H9 (cell line): ENCODE measurements at regions not wholly inside any gene's neighbourhood (a gene's known extent, or its start where the extent isn't known, plus 50 kb on each side); places are given as distances from the start of the nearest gene placed in this dataset.

Experiments
- DNase-seq: peaks from one replicate; pipeline ENCODE4 v3.0.0-alpha.2; 2017
- H2AFZ ChIP-seq: one replicate; pipeline ENCODE4 v1.6.1; 2013; ENCODE audit warnings: mild to moderate bottlenecking, low read length, control low read depth, moderate library complexity
- H2AK5ac ChIP-seq: 2 replicates; pipeline ENCODE4 v1.6.1; 2013; ENCODE audit warnings: low read length, control low read depth, mixed read lengths; ENCODE audit not compliant: insufficient read length
- H2BK120ac ChIP-seq: one replicate; pipeline ENCODE4 v1.6.1; 2013; ENCODE audit warnings: low read depth, mild to moderate bottlenecking, low read length, control low read depth, inconsistent platforms; ENCODE audit not compliant: poor library complexity, severe bottlenecking
- H2BK12ac ChIP-seq: 2 replicates; pipeline ENCODE4 v1.6.1; 2013; ENCODE audit warnings: low read length, control low read depth, mixed read lengths, low read depth; ENCODE audit not compliant: insufficient read length
- H2BK15ac ChIP-seq: 2 replicates; pipeline ENCODE4 v1.6.1; 2013; ENCODE audit warnings: low read depth, low read length, control low read depth
- H2BK20ac ChIP-seq: one replicate; pipeline ENCODE4 v1.6.1; 2013; ENCODE audit warnings: low read depth, mild to moderate bottlenecking, low read length, control low read depth, inconsistent platforms; ENCODE audit not compliant: poor library complexity, severe bottlenecking
- H2BK5ac ChIP-seq: 2 replicates; pipeline ENCODE4 v1.6.1; 2013; ENCODE audit warnings: low read length, control low read depth, mixed read lengths; ENCODE audit not compliant: insufficient read length
- H3K14ac ChIP-seq: 2 replicates; pipeline ENCODE4 v1.6.1; 2013; ENCODE audit warnings: low read length, control low read depth; ENCODE audit not compliant: insufficient read depth
- H3K18ac ChIP-seq: 2 replicates; pipeline ENCODE4 v1.6.1; 2013; ENCODE audit warnings: low read depth, mild to moderate bottlenecking, mixed read lengths, low read length, control low read depth; ENCODE audit not compliant: insufficient read length
- H3K23ac ChIP-seq: 2 replicates; pipeline ENCODE4 v1.6.1; 2013; ENCODE audit warnings: low read length, control low read depth, mixed read lengths, low read depth; ENCODE audit not compliant: insufficient read length
- H3K23me2 ChIP-seq: 2 replicates; pipeline ENCODE4 v1.6.1; 2013; ENCODE audit warnings: low read depth, mild to moderate bottlenecking, mixed read lengths, low read length, control low read depth; ENCODE audit not compliant: insufficient read length, poor library complexity, severe bottlenecking
- H3K27ac ChIP-seq: 2 replicates; pipeline ENCODE4 v1.5.1; 2013; ENCODE audit warnings: low read length, control low read depth, mixed read lengths, low read depth; ENCODE audit not compliant: insufficient read length
- H3K27me3 ChIP-seq: 2 replicates; pipeline ENCODE4 v1.6.1; 2013; ENCODE audit warnings: low read length, control low read depth, inconsistent platforms; ENCODE audit not compliant: insufficient read depth
- H3K4ac ChIP-seq: 2 replicates; pipeline ENCODE4 v1.6.1; 2013; ENCODE audit warnings: low read depth, mild to moderate bottlenecking, control low read depth, inconsistent platforms, low read length, moderate library complexity
- H3K4me1 ChIP-seq: 2 replicates; pipeline ENCODE4 v1.6.1; 2013; ENCODE audit warnings: low read length, control low read depth, inconsistent platforms; ENCODE audit not compliant: insufficient read depth
- H3K4me2 ChIP-seq: 2 replicates; pipeline ENCODE4 v1.6.1; 2013; ENCODE audit warnings: low read length, control low read depth, mixed read lengths; ENCODE audit not compliant: insufficient read length, insufficient read depth
- H3K56ac ChIP-seq: 2 replicates; pipeline ENCODE4 v1.6.1; 2013; ENCODE audit warnings: low read depth, mild to moderate bottlenecking, mixed read lengths, low read length, control low read depth; ENCODE audit not compliant: insufficient read length
- H3K79me1 ChIP-seq: 2 replicates; pipeline ENCODE4 v1.6.1; 2013; ENCODE audit warnings: low read depth, mild to moderate bottlenecking, moderate library complexity, low read length, control low read depth, inconsistent platforms; ENCODE audit not compliant: insufficient read depth, poor library complexity, severe bottlenecking
- H3K79me2 ChIP-seq: 2 replicates; pipeline ENCODE4 v1.6.1; 2013; ENCODE audit warnings: low read length, control low read depth, inconsistent platforms; ENCODE audit not compliant: insufficient read depth
- H3K9ac ChIP-seq: 2 replicates; pipeline ENCODE4 v1.6.1; 2013; ENCODE audit warnings: low read length, control low read depth, mixed read lengths; ENCODE audit not compliant: insufficient read length; ENCODE audit errors: extremely low read depth
- H3K9me3 ChIP-seq: one replicate; pipeline ENCODE4 v1.6.1; 2013; ENCODE audit warnings: low read depth, low read length, inconsistent platforms; ENCODE audit not compliant: control insufficient read depth
- H3T11ph ChIP-seq: one replicate; pipeline ENCODE4 v1.6.1; 2013; ENCODE audit warnings: mild to moderate bottlenecking, low read length, control low read depth, inconsistent platforms
- H4K20me1 ChIP-seq: one replicate; pipeline ENCODE4 v1.6.1; 2013; ENCODE audit not compliant: control insufficient read depth, insufficient read length, insufficient read depth
- H4K5ac ChIP-seq: 2 replicates; pipeline ENCODE4 v1.6.1; 2013; ENCODE audit warnings: low read depth, mild to moderate bottlenecking, mixed read lengths, low read length, control low read depth; ENCODE audit not compliant: insufficient read length
- H4K8ac ChIP-seq: replicated peaks from 2 replicates; pipeline ENCODE4 v1.6.1; 2013; ENCODE audit warnings: low read length, control low read depth, mixed read lengths, low read depth; ENCODE audit not compliant: insufficient read length
- H4K91ac ChIP-seq: 2 replicates; pipeline ENCODE4 v1.6.1; 2013; ENCODE audit warnings: low read depth, mild to moderate bottlenecking, moderate library complexity, mixed read lengths, low read length, control low read depth; ENCODE audit not compliant: insufficient read length
- H3K27ac Mint-ChIP-seq, 3 experiments: 2 replicates in 2 of 3; 3 replicates in 1 of 3; pipeline ENCODE4 v1.8.0; 2020 to 2021; ENCODE audit warnings: mixed read lengths in 3 of 3, mild to moderate bottlenecking in 1 of 3, moderate library complexity in 1 of 3
- H3K27me3 Mint-ChIP-seq: 2 replicates; pipeline ENCODE4 v1.8.0; 2021; ENCODE audit warnings: low read depth, mild to moderate bottlenecking, moderate library complexity, mixed read lengths
- H3K36me3 Mint-ChIP-seq, 3 experiments: 2 replicates in 2 of 3; 3 replicates in 1 of 3; pipeline ENCODE4 v1.8.0; 2020 to 2021; ENCODE audit warnings: low read depth in 3 of 3, mixed read lengths in 3 of 3; ENCODE audit not compliant: insufficient read depth in 1 of 3
- H3K4me1 Mint-ChIP-seq, 2 experiments: 2 replicates each; pipeline ENCODE4 v1.8.0; 2020; ENCODE audit warnings: mixed read lengths in 2 of 2
- H3K4me3 Mint-ChIP-seq, 2 experiments: 2 replicates in 1 of 2; 3 replicates in 1 of 2; pipeline ENCODE4 v1.8.0; 2020 to 2021; ENCODE audit warnings: mild to moderate bottlenecking in 2 of 2, mixed read lengths in 2 of 2, moderate library complexity in 1 of 2
- H3K9me3 Mint-ChIP-seq, 2 experiments: 2 replicates in 1 of 2; 3 replicates in 1 of 2; pipeline ENCODE4 v1.8.0; 2020; ENCODE audit warnings: mild to moderate bottlenecking in 2 of 2, mixed read lengths in 2 of 2, moderate library complexity in 1 of 2
- whole genome bisulfite sequencing: extraction: QIAGEN DNeasy Blood & Tissue Kit; methylation state at CpG from one replicate; pipeline ENCODE4 v1.1.7; 2013; ENCODE audit warnings: missing lambda C conversion rate, low lambda C conversion rate, mixed read lengths; ENCODE audit not compliant: insufficient read length; ENCODE audit errors: extremely low coverage; 5-methylcytosine and 5-hydroxymethylcytosine counted together
- TF ChIP-seq, protein P1 (sequence below): fragments of 200-600 bp; sonication (generic); conservative IDR thresholded peaks from 3 replicates; pipeline ENCODE4 v1.8.0; 2021; ENCODE audit warnings: antibody characterized with exemption, mild to moderate bottlenecking

DNA sequence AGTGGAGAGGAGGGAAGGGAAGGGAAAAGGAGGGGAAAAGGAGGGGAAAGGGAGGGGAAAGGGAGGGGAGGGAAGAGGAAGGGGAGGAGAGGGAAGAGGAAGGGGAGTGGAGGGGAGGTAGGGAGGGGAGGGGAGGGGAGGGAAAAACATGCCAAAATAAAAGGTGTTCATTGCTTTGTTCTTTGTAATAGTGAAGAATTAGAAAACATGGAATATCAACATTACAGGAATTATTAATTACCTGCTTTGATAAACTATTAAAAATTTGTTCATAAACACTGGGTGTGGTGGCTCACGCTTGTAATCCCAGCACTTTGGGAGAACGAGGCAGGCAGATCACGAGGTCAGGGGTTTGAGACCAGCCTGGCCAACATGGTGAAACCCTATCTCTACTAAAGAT lies 579.2 kb downstream of the MED13L start:
- no peak overlapping the region for H2AFZ ChIP-seq
- H3K18ac ChIP-seq: no peak overlapping the region
- no peak overlapping the region for H3T11ph ChIP-seq
- H3K79me1 ChIP-seq: no peaks in the 10 kb centered on the region
- H3K79me2 ChIP-seq: no peaks in the 10 kb centered on the region
- H3K27ac ChIP-seq: no peak overlapping the region
- no peak overlapping the region for H2BK120ac ChIP-seq
- H4K91ac ChIP-seq: no peak overlapping the region
- H2BK15ac ChIP-seq: no peak overlapping the region
- WGBS: no CpG with 5 or more reads among the region's 3 CpGs
- no peak for DNase-seq
- no peaks in the 10 kb centered on the region for H3K4me1 ChIP-seq
- H3K27me3 Mint-ChIP-seq: peaks cover 2% of the 10 kb centered on the region
- TF ChIP-seq, protein P1, sequence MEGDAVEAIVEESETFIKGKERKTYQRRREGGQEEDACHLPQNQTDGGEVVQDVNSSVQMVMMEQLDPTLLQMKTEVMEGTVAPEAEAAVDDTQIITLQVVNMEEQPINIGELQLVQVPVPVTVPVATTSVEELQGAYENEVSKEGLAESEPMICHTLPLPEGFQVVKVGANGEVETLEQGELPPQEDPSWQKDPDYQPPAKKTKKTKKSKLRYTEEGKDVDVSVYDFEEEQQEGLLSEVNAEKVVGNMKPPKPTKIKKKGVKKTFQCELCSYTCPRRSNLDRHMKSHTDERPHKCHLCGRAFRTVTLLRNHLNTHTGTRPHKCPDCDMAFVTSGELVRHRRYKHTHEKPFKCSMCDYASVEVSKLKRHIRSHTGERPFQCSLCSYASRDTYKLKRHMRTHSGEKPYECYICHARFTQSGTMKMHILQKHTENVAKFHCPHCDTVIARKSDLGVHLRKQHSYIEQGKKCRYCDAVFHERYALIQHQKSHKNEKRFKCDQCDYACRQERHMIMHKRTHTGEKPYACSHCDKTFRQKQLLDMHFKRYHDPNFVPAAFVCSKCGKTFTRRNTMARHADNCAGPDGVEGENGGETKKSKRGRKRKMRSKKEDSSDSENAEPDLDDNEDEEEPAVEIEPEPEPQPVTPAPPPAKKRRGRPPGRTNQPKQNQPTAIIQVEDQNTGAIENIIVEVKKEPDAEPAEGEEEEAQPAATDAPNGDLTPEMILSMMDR: no peak
- H3K9me3 ChIP-seq: no peaks in the 10 kb centered on the region
- H4K20me1 ChIP-seq: no peaks in the 10 kb centered on the region
- no peak overlapping the region for H3K9ac ChIP-seq
- H2BK20ac ChIP-seq: no peak overlapping the region
- no peak overlapping the region for H2BK12ac ChIP-seq
- H4K5ac ChIP-seq: no peak overlapping the region
- no peak overlapping the region for H2AK5ac ChIP-seq
- no peak overlapping the region for H2BK5ac ChIP-seq
- no peaks in the 10 kb centered on the region for H3K23me2 ChIP-seq
- H3K9me3 Mint-ChIP-seq: peaks cover 0 to 3% of the 10 kb centered on the region in 2 experiments; a peak in 1 of 5 replicates
- no peak overlapping the region for H4K8ac ChIP-seq
- H3K36me3 Mint-ChIP-seq: no peaks in the 10 kb centered on the region
- peaks cover 3 to 5% of the 10 kb centered on the region in 2 experiments; a peak in 2 of 4 replicates for H3K4me1 Mint-ChIP-seq
- H3K23ac ChIP-seq: no peak overlapping the region
- no peak overlapping the region for H3K14ac ChIP-seq
- no peak overlapping the region for H3K56ac ChIP-seq
- no peak overlapping the region for H3K27ac Mint-ChIP-seq
- H3K27me3 ChIP-seq: no peaks in the 10 kb centered on the region
- H3K4me3 Mint-ChIP-seq: no peak overlapping the region
- no peak overlapping the region for H3K4me2 ChIP-seq
- no peak overlapping the region for H3K4ac ChIP-seq
